ENCODE measurements at regions not wholly inside any gene's neighbourhood (a gene's known extent, or its start where the extent isn't known, plus 50 kb on each side); places are given as distances from the start of the nearest gene placed in this dataset.

DNA sequence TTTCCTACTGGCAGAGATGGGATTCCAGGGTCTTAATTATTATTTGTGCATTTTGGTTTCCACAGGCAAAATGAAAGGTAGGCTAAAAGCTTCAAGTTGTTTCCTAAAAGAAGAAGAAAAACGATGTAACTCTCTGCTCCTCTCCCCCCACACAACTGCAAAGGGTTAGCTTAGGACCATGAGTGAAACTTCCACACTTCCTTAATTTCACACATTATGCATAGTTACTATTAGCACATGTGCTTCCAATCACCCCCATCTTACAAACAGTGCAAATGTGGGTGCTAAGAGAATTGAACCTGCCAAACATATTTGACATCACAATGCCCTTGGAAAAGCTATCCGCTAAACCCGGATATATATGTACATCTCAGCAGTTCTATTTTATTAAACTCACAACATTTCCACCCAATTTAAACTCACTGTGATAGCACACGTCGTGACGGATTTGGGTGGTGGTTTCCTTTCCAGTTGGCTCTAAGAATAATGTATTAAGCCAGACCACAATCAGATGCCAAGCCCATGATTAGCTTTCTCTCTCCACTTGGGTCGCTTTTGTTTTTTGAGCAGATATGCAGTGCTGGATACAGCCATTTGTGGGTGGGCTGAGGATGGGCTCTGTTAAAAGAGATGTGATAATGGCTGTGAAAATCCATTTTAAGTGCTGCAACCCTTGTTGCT is 245.0 kb upstream of the POU2AF2 start:
- DNase-seq (ENCODE audit: low read depth) = peak; percentile 40
- H3K4me3 ChIP-seq (replicated peaks; ENCODE audit: low read depth, low read length) = no peak overlapping the region
- TF ChIP-seq, protein P1, sequence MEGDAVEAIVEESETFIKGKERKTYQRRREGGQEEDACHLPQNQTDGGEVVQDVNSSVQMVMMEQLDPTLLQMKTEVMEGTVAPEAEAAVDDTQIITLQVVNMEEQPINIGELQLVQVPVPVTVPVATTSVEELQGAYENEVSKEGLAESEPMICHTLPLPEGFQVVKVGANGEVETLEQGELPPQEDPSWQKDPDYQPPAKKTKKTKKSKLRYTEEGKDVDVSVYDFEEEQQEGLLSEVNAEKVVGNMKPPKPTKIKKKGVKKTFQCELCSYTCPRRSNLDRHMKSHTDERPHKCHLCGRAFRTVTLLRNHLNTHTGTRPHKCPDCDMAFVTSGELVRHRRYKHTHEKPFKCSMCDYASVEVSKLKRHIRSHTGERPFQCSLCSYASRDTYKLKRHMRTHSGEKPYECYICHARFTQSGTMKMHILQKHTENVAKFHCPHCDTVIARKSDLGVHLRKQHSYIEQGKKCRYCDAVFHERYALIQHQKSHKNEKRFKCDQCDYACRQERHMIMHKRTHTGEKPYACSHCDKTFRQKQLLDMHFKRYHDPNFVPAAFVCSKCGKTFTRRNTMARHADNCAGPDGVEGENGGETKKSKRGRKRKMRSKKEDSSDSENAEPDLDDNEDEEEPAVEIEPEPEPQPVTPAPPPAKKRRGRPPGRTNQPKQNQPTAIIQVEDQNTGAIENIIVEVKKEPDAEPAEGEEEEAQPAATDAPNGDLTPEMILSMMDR (IDR thresholded peaks at IDR 0.05; ENCODE audit: low read length, missing control alignments) = no peak

DNA sequence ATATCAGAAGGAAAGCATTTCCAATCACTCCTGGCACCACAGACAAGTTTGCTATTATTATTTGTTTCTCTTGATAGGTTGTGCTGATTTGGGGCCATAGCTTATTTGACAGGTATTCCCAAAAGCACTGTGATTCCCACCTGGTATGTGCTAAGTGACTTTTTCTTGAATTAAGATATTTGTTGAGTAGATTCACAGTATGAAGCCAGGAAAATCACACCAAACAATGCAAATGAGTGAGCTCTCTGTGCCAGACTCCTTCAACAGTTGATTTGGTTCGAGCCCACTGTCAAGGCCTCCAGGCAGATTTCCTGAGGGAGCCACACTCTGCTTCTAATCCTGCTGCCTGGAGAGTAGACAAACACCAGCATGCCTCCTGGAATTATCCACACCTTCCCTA is 253.0 kb upstream of the POU2AF2 start:
- TF ChIP-seq, protein P1 (IDR thresholded peaks at IDR 0.05; ENCODE audit: low read length, missing control alignments) = no peak
- no peak overlapping the region for H3K4me3 ChIP-seq (replicated peaks; ENCODE audit: low read depth, low read length)
- DNase-seq (ENCODE audit: low read depth) = no peak

DNA sequence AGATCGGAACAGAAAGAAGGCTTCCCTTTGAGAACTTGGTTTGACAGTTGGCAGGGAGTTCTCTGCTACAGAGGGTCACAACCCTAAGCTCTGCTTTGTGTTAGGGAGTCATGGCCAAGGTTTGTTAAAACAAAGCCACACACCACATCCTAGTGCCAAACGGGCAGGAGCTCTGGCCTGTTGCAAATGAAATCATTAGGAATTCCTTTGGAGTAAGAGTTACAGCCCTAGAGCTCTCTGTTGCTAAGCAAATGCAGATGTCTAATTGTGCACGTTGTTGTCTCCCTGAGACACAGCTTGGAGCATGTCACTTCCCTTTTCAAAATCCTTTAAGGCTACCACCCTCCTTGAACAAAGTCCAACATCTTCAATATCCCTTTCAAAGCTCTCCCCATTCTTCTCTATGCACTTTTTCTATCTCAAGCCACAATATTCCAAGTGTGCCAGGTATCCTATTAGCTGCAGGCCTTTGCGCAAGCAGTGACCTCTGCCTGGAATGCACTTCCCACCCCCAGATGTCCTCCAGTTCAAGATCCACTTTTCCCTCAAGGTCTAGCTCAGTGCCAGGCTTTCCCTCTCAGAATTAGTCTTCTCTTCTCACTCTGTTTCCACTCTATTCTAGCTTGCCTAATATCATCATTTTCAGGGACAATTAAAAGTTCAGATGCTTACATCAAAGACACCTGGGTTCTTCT is 253.7 kb upstream of the POU2AF2 start:
- peak; percentile 42 for DNase-seq (ENCODE audit: low read depth)
- H3K4me3 ChIP-seq (replicated peaks; ENCODE audit: low read depth, low read length) = no peak overlapping the region
- TF ChIP-seq, protein P1 (IDR thresholded peaks at IDR 0.05; ENCODE audit: low read length, missing control alignments) = no peak

DNA sequence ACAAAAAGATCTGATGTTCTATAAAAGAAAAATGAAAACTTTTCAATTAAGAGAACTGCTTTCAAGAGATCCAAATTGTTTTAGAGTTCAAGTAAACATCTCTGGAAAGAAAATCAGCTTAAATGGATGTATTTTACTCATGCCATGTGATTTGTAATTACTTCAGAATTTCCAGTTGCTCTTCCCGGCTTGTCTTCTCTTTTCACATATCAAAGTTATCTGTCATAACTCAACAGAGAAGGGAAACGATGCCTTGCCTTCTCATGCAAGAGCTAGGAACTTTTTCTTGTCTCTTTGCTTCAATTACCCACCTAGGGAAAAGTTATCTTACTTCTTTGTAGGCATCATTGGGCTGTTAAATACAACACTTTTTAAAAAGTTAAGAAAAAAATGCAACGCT is 255.2 kb upstream of the POU2AF2 start:
- no peak for DNase-seq (ENCODE audit: low read depth)
- TF ChIP-seq, protein P1 (IDR thresholded peaks at IDR 0.05; ENCODE audit: low read length, missing control alignments) = no peak
- no peak overlapping the region for H3K4me3 ChIP-seq (replicated peaks; ENCODE audit: low read depth, low read length)

DNA sequence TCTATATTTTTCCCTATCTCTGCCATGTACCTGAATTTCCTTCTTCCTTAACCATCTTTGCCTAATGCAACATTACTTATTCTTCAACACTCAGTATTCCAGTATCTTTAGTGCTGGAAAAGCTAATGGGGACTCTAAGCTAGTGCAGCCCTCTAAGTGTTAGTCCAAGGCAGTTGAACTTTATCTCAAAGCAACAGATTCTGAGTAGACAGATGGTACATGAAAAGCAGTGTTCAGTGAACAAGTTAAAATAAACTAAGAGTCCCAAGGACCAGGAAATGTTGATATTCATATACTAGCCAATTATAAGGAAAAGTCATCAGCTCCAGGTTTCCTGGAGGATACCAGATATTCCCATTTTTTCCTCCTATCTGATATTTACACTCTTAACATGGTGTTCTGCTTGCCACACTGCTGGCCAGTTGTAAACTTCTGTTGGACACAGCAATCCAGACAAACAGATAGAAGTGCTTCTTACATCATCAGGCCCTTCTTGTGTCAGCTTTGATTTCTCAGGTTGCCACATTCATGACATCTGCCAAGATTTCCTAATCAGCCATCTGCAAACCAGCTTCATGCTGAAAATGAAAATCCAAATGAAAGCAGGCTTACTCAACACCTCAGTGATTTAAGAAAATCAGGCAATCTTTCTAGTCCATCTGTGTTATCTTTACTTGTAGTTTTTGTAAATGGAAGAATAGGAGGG is 255.9 kb upstream of the POU2AF2 start:
- DNase-seq (ENCODE audit: low read depth) = peak; percentile 83
- H3K4me3 ChIP-seq (replicated peaks; ENCODE audit: low read depth, low read length) = no peak overlapping the region
- TF ChIP-seq, protein P1 (IDR thresholded peaks at IDR 0.05; ENCODE audit: low read length, missing control alignments) = no peak

DNA sequence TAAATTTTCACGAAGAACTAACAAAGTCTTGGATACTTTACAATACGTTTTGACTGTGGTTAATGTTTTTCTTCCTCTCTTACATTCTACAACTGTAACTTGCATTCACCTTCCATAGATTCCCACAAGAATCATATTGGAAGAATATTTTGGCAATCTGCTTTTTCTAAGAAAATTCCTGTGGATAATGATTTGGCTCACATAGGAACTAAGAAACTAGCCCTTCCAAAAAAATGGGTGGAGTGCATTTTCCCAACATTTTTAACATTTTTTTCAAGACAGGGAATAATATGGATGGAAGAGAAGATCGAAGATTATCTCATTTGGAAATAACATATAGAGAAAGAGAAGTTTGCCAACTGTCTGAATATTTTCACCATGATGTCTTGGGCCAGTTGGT is 256.9 kb upstream of the POU2AF2 start:
- TF ChIP-seq, protein P1 (IDR thresholded peaks at IDR 0.05; ENCODE audit: low read length, missing control alignments) = no peak
- H3K4me3 ChIP-seq (replicated peaks; ENCODE audit: low read depth, low read length) = no peak overlapping the region
- no peak for DNase-seq (ENCODE audit: low read depth)

All from fibroblast of pulmonary artery (primary cell).